Uterus (tissue), 2 donors: ENCODE measurements at regions not wholly inside any gene's neighbourhood (a gene's known extent, or its start where the extent isn't known, plus 50 kb on each side); places are given as distances from the start of the nearest gene placed in this dataset.

Experiments used
- CTCF ChIP-seq, 4 experiments: fragments of 200-600 bp in 2 of 4; fragments of 450-650 bp in 2 of 4; sonication (generic) in 2 of 4; IDR thresholded peaks; one replicate each; pipeline ENCODE4 v1.5.1; 2016 to 2019; ENCODE audit warnings: antibody characterized with exemption in 4 of 4, mild to moderate bottlenecking in 2 of 4, moderate library complexity in 1 of 4
- POLR2A ChIP-seq, 2 donors: fragments of 450-650 bp; IDR thresholded peaks; one replicate each; pipeline ENCODE4 v1.6.1; 2016; ENCODE audit warnings: antibody characterized with exemption in 2 of 2, mild to moderate bottlenecking in 1 of 2, moderate library complexity in 1 of 2

GRCh38 chr15:97652700-97653167, 307.8 kb upstream of the ARRDC4 start:
- no peak for TF ChIP-seq CTCF (IDR thresholded peaks at IDR 0.05)
- no peak for TF ChIP-seq POLR2A (IDR thresholded peaks at IDR 0.05)
